ENCODE measurements at regions not wholly inside any gene's neighbourhood (a gene's known extent, or its start where the extent isn't known, plus 50 kb on each side); places are given as distances from the start of the nearest gene placed in this dataset.

- DNase-seq (ENCODE audit: low read depth), result no peak
These were observed 465.9 kb upstream of the CELF2 start for GRCh38 chr10:10551596-10552301.

- DNase-seq (ENCODE audit: low read depth), result no peak
These were observed 464.7 kb upstream of the CELF2 start for GRCh38 chr10:10552948-10553347.

- no peak for DNase-seq (ENCODE audit: low read depth)
These were observed 453.4 kb upstream of the CELF2 start for GRCh38 chr10:10564081-10564794.

GRCh38 chr10:10576937-10577336 is 440.7 kb upstream of the CELF2 start:
- DNase-seq (ENCODE audit: low read depth), result no peak

- DNase-seq (ENCODE audit: low read depth), result no peak
These were observed 438.0 kb upstream of the CELF2 start for GRCh38 chr10:10579709-10580108.

GRCh38 chr10:10584161-10584560 is 433.5 kb upstream of the CELF2 start:
- DNase-seq (ENCODE audit: low read depth), result no peak

- DNase-seq (ENCODE audit: low read depth), result no peak
These were observed 429.8 kb upstream of the CELF2 start for GRCh38 chr10:10587744-10588393.

- DNase-seq (ENCODE audit: low read depth), result no peak
These were observed 427.9 kb upstream of the CELF2 start for GRCh38 chr10:10589540-10590303.

GRCh38 chr10:10591715-10592341 is 425.8 kb upstream of the CELF2 start:
- no peak for DNase-seq (ENCODE audit: low read depth)

GRCh38 chr10:10596256-10596655 is 421.4 kb upstream of the CELF2 start:
- no peak for DNase-seq (ENCODE audit: low read depth)

GRCh38 chr10:10598297-10598696 is 419.4 kb upstream of the CELF2 start:
- no peak for DNase-seq (ENCODE audit: low read depth)

- no peak for DNase-seq (ENCODE audit: low read depth)
These were observed 417.7 kb upstream of the CELF2 start for GRCh38 chr10:10600004-10600403.

GRCh38 chr10:10605551-10606081 is 412.1 kb upstream of the CELF2 start:
- DNase-seq (ENCODE audit: low read depth), result peak; percentile 45

GRCh38 chr10:10609379-10609955 is 408.2 kb upstream of the CELF2 start:
- DNase-seq (ENCODE audit: low read depth), result no peak

GRCh38 chr10:10610171-10610570 is 407.5 kb upstream of the CELF2 start:
- no peak for DNase-seq (ENCODE audit: low read depth)

- DNase-seq (ENCODE audit: low read depth), result no peak
These were observed 405.5 kb upstream of the CELF2 start for GRCh38 chr10:10612151-10612550.

- DNase-seq (ENCODE audit: low read depth), result no peak
These were observed 403.9 kb upstream of the CELF2 start for GRCh38 chr10:10613656-10614244.

- DNase-seq (ENCODE audit: low read depth), result no peak
These were observed 400.0 kb upstream of the CELF2 start for GRCh38 chr10:10617686-10618085.

- no peak for DNase-seq (ENCODE audit: low read depth)
These were observed 399.5 kb upstream of the CELF2 start for GRCh38 chr10:10618139-10618538.

- DNase-seq (ENCODE audit: low read depth), result no peak
These were observed 393.6 kb upstream of the CELF2 start for GRCh38 chr10:10623958-10624566.
